MM.1S (cell line): ENCODE measurements at regions not wholly inside any gene's neighbourhood (a gene's known extent, or its start where the extent isn't known, plus 50 kb on each side); places are given as distances from the start of the nearest gene placed in this dataset.

ENCODE experiments used
- CTCF ChIP-seq: fragments of 300-600 bp; sonication (generic); IDR thresholded peaks from 2 replicates; pipeline ENCODE4 v1.5.1; 2016; ENCODE audit warnings: antibody characterized with exemption, low read length, mixed read lengths
- EZH2 ChIP-seq: fragments of 300-600 bp; sonication (generic); optimal IDR thresholded peaks from 2 replicates; pipeline ENCODE3; 2017; ENCODE audit warnings: low read depth, mild to moderate bottlenecking, antibody characterized with exemption, low read length, mixed read lengths
- EZH2phosphoT487 ChIP-seq: fragments of 300-600 bp; sonication (generic); IDR thresholded peaks from 2 replicates; pipeline ENCODE4 v1.6.1; 2018; ENCODE audit warnings: antibody characterized with exemption, low read length

GRCh38 chr7:24464861-24465260, 108.4 kb upstream of the PALS2 start:
- TF ChIP-seq CTCF (no peak), EZH2phosphoT487 (no peak), EZH2 (no peak)
